ENCODE measurements at regions not wholly inside any gene's neighbourhood (a gene's known extent, or its start where the extent isn't known, plus 50 kb on each side); places are given as distances from the start of the nearest gene placed in this dataset.

DNA sequence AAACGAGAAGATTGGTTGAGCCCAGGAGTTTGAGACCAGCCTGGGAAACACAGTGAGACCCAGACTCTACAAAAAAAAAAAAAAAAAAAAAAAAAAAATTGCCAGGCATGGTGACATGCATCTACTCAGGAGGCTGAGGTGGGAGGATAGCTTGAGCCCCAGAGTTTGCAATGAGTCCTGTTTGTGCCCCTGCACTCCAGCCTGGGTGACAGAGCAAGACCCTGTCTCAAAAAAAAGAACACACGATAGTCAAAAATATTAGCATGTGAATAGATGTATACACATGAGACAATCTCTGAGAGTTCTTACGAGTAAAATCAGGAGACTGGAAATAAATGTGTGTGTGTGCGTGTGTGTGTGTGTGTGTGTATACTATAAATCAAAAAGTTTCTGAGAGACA, 966.3 kb downstream of the FSTL5 start:
- Histone ChIP-seq H3K27ac (no peak overlapping the region), H3K9me2 (ENCODE audit: insufficient read depth) (no peaks in the 10 kb centered on the region), H3K27me3 (replicated peaks; ENCODE audit: insufficient read depth) (no peaks in the 10 kb centered on the region), H3K9me3 (ENCODE audit: low read depth) (no peaks in the 10 kb centered on the region), H3K4me3 (no peak overlapping the region), H3K4me1 (ENCODE audit: insufficient read depth) (no peaks in the 10 kb centered on the region), H3F3A (ENCODE audit: insufficient read depth) (no peaks in the 10 kb centered on the region), H3K4me2 (ENCODE audit: unreplicated experiment) (no peak overlapping the region), H3K36me3 (ENCODE audit: low read depth) (no peaks in the 10 kb centered on the region), H3K9ac (no peak overlapping the region), H3K79me2 (ENCODE audit: insufficient read depth) (no peaks in the 10 kb centered on the region), H4K20me1 (ENCODE audit: insufficient read depth) (no peaks in the 10 kb centered on the region), H2AFZ (no peak overlapping the region)
- in situ Hi-C loops (cut with MboI) = no loop called here
- TF ChIP-seq EZH2 (IDR thresholded peaks at IDR 0.05; ENCODE audit: insufficient read depth, poor library complexity, severe bottlenecking) (no peak), EZH2phosphoT487 (IDR thresholded peaks at IDR 0.05; ENCODE audit: insufficient read depth, low read depth) (no peak)
- 24 to 29% methylated on average over 4 of the region's 4 CpGs for WGBS, 2 experiments (ENCODE audit: low coverage in 1 of 2, low lambda C conversion rate in 2 of 2, missing lambda C conversion rate in 2 of 2)
- no peak for DNase-seq

DNA sequence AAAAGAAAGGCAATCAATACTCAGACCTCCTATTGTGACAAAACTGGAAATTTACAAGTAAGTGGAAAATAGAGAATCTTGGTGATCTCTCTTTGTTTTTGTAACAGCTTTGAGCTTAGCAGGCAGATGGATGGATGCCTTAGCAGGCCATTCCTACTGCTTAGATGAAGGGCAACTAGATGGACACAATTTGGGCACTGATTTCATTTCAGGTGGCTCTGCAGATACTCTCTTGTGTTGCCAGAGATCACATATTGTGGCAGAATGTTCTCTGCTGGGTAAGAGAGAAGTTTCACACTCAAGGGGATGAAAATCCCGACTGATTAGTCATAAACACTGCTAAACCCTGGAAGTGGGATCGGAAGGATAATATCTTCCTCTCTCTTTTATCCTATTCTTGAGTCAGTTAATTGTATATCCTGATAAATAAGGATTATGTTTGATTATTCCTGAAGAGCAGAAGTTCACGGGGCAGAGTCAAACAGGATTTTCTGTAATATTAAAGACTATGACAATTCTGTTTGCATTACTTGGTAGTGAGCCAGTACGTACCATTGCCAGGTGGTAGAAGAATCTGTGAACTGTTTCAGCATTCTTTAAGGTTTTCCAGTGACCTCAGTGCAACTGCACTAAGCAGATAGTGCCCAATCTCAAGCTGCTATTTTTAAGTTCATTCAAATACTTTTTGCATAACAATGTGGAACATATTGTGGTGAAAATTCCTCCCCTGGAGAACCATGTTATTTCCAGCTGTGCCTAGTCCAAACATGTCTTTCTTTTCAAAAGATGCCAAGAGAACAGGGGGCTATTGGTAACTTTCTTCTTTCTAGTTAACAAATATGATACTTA, 974.3 kb downstream of the FSTL5 start:
- H3K27ac ChIP-seq = no peak overlapping the region
- no peaks in the 10 kb centered on the region for H4K20me1 ChIP-seq (ENCODE audit: insufficient read depth)
- no peaks in the 10 kb centered on the region for H3K27me3 ChIP-seq (replicated peaks; ENCODE audit: insufficient read depth)
- DNase-seq = no peak
- H2AFZ ChIP-seq = no peak overlapping the region
- no peaks in the 10 kb centered on the region for H3K4me1 ChIP-seq (ENCODE audit: insufficient read depth)
- H3K9ac ChIP-seq = no peak overlapping the region
- H3K4me3 ChIP-seq = no peak overlapping the region
- WGBS, 2 experiments (ENCODE audit: low coverage in 1 of 2, low lambda C conversion rate in 2 of 2, missing lambda C conversion rate in 2 of 2) = 11% methylated on average over 4 of the region's 4 CpGs
- no peaks in the 10 kb centered on the region for H3F3A ChIP-seq (ENCODE audit: insufficient read depth)
- no peaks in the 10 kb centered on the region for H3K79me2 ChIP-seq (ENCODE audit: insufficient read depth)
- no peaks in the 10 kb centered on the region for H3K9me3 ChIP-seq (ENCODE audit: low read depth)
- no peaks in the 10 kb centered on the region for H3K36me3 ChIP-seq (ENCODE audit: low read depth)
- H3K4me2 ChIP-seq (ENCODE audit: unreplicated experiment) = no peak overlapping the region
- TF ChIP-seq EZH2 (IDR thresholded peaks at IDR 0.05; ENCODE audit: insufficient read depth, poor library complexity, severe bottlenecking) (no peak), EZH2phosphoT487 (IDR thresholded peaks at IDR 0.05; ENCODE audit: insufficient read depth, low read depth) (no peak)
- in situ Hi-C loops (cut with MboI) = no loop called here
- no peaks in the 10 kb centered on the region for H3K9me2 ChIP-seq (ENCODE audit: insufficient read depth)

DNA sequence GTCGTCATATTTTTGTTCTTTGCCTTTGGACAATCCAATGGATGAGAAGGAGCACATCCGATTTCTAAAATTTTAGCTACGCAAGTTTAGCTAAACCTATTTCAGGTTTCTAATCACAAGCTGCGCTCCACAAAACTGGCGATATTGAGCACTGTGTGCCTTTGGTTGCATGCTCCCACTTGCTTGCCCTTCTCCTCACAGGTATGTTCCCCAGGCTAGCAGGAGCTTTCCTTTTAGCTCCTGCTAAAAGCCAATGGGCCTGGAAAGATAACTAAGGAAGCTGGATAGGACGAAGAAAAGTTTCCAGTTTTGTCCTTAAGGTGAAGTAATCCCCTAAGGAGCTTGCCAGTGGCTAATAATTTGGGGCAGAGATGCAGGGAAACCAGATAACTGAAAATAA, 975.2 kb downstream of the FSTL5 start:
- H4K20me1 ChIP-seq (ENCODE audit: insufficient read depth) = no peaks in the 10 kb centered on the region
- H3K79me2 ChIP-seq (ENCODE audit: insufficient read depth) = no peaks in the 10 kb centered on the region
- DNase-seq = no peak
- H3K9me2 ChIP-seq (ENCODE audit: insufficient read depth) = no peaks in the 10 kb centered on the region
- TF ChIP-seq EZH2phosphoT487 (IDR thresholded peaks at IDR 0.05; ENCODE audit: insufficient read depth, low read depth) (no peak), EZH2 (IDR thresholded peaks at IDR 0.05; ENCODE audit: insufficient read depth, poor library complexity, severe bottlenecking) (no peak)
- in situ Hi-C loops (cut with MboI) = no loop called here
- no peaks in the 10 kb centered on the region for H3K4me1 ChIP-seq (ENCODE audit: insufficient read depth)
- no peaks in the 10 kb centered on the region for H3K9me3 ChIP-seq (ENCODE audit: low read depth)
- H2AFZ ChIP-seq = no peak overlapping the region
- no peak overlapping the region for H3K4me3 ChIP-seq
- no peak overlapping the region for H3K9ac ChIP-seq
- 46 to 52% methylated on average over 6 of the region's 6 CpGs for WGBS, 2 experiments (ENCODE audit: low coverage in 1 of 2, low lambda C conversion rate in 2 of 2, missing lambda C conversion rate in 2 of 2)
- no peaks in the 10 kb centered on the region for H3K36me3 ChIP-seq (ENCODE audit: low read depth)
- no peak overlapping the region for H3K27ac ChIP-seq
- no peaks in the 10 kb centered on the region for H3K27me3 ChIP-seq (replicated peaks; ENCODE audit: insufficient read depth)
- no peak overlapping the region for H3K4me2 ChIP-seq (ENCODE audit: unreplicated experiment)
- no peaks in the 10 kb centered on the region for H3F3A ChIP-seq (ENCODE audit: insufficient read depth)

DNA sequence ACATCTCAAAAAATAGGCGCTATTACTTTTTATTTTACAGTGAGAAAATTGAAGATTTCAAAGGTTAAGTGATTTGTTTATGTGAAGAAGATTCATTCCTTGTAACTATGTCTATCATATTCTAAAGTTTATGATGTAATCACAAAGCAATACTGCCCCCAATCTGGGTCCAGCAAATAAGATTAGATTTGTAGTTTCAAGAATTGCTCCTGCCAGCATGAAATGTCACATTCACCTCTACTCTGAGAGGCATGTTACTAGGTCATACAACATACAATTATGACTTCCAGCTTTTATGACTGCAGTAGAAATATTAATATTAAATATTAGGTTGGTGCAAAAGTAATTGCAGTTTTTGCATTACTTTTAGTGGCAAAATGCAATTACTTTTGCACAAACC, 976.2 kb downstream of the FSTL5 start:
- no peak for TF ChIP-seq EZH2 (IDR thresholded peaks at IDR 0.05; ENCODE audit: insufficient read depth, poor library complexity, severe bottlenecking)
- TF ChIP-seq EZH2phosphoT487 (IDR thresholded peaks at IDR 0.05; ENCODE audit: insufficient read depth, low read depth) = no peak
- Histone ChIP-seq H3K27ac (no peak overlapping the region), H3K9ac (no peak overlapping the region), H3K79me2 (ENCODE audit: insufficient read depth) (no peaks in the 10 kb centered on the region), H3F3A (ENCODE audit: insufficient read depth) (no peaks in the 10 kb centered on the region), H2AFZ (no peak overlapping the region), H3K9me3 (ENCODE audit: low read depth) (no peaks in the 10 kb centered on the region), H3K27me3 (replicated peaks; ENCODE audit: insufficient read depth) (no peaks in the 10 kb centered on the region), H3K9me2 (ENCODE audit: insufficient read depth) (no peaks in the 10 kb centered on the region), H3K36me3 (ENCODE audit: low read depth) (no peaks in the 10 kb centered on the region), H3K4me1 (ENCODE audit: insufficient read depth) (no peaks in the 10 kb centered on the region), H3K4me2 (ENCODE audit: unreplicated experiment) (no peak overlapping the region), H3K4me3 (no peak overlapping the region), H4K20me1 (ENCODE audit: insufficient read depth) (no peaks in the 10 kb centered on the region)
- in situ Hi-C loops (cut with MboI) = no loop called here
- WGBS, 2 experiments (ENCODE audit: low coverage in 1 of 2, low lambda C conversion rate in 2 of 2, missing lambda C conversion rate in 2 of 2) = 13 to 16% methylated on average over 1 of the region's 1 CpG
- DNase-seq = no peak

Measured in GM23248 (cell line).